DMS153 treated with DMSO at 0.1 percent for 48 hours (cell line): ENCODE measurements at regions not wholly inside any gene's neighbourhood (a gene's known extent, or its start where the extent isn't known, plus 50 kb on each side); places are given as distances from the start of the nearest gene placed in this dataset.

Experiments used
- DNase-seq: peaks from one replicate; lab custom pipeline; 2025; ENCODE audit not compliant: unreplicated experiment; lab: John Stamatoyannopoulos, UW

- DNase-seq = no peak
These were observed 364.6 kb downstream of the DMRT2 start for GRCh38 chr9:1414711-1415131.

- DNase-seq = no peak
These were observed 365.0 kb downstream of the DMRT2 start for GRCh38 chr9:1415146-1415545.

GRCh38 chr9:1416261-1416660 is 366.1 kb downstream of the DMRT2 start:
- DNase-seq = no peak

DNA sequence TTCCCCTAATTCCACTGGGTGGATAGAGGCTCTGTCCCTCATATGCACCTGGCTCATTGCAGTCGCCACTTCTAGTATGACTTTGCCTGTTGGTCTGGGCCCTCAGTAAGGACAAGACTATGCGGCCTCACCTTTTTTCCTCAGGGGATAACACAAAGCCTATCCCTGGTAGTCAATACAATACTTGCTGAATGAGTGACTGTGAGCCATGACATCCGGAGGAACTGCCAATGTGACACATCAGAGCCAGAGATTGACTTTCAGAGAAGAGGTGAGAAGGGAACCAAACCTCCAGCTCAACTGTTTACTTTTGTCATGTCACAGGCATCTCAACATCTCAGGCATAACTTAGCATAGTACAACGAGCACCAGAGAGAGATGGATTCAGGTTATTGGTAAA is 371.3 kb downstream of the DMRT2 start:
- DNase-seq = no peak

DNA sequence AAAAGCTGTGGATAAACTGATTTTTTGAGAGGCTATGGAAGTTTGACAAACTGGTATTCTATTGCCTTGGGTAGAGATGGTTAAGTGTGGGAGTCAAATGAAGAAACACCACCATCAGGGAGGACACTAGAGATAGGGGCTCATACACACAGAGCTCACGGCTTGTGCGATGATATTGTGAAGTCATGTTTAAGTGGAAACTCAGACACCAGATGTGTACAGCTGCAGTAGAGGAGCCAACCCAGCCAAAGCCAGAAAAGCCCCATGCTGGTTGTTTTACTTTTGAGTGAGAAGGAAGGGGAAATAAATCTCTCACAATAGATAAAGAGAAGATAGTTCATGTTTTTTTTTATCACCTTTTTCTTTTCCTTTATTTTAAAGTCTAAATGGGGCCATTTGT is 377.7 kb downstream of the DMRT2 start:
- no peak for DNase-seq

DNA sequence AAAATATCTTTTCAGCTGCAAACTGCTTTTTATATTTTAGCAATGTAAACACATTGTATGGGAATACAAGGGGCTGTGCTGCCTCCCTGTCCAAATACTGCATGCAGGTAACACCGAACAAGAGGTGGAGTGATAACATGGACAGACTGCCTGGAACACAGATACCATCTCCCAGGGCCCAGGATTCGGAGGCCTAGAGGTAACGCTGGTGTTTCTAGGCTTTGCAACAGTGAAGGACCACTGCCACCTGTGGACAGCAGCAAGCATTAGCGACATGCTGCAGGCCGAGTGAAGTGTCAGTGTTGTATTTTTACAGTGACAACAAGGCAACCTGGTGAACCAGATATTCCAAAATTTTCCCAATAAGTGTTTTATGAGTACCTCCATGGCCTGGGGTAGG is 379.1 kb downstream of the DMRT2 start:
- peak; percentile 26 for DNase-seq

DNA sequence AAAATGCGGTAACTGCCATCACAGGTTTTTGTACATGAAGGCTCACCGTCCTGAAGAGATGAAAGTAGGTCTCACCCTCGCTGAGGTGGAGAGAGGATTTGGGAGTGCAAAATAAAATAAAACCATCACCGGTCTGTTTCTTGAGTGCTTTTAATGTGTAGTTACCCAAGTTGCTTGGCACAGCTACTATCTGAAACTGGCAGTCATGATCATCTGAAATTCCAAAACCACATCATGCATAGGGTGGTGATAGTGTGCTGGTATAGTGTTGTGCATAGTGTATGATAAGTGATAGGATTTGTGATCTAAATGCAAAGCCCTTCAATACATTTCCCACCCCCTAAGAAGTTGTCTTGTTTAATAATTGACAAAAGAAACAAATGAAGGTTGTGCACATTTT is 381.3 kb downstream of the DMRT2 start:
- DNase-seq = no peak

DNA sequence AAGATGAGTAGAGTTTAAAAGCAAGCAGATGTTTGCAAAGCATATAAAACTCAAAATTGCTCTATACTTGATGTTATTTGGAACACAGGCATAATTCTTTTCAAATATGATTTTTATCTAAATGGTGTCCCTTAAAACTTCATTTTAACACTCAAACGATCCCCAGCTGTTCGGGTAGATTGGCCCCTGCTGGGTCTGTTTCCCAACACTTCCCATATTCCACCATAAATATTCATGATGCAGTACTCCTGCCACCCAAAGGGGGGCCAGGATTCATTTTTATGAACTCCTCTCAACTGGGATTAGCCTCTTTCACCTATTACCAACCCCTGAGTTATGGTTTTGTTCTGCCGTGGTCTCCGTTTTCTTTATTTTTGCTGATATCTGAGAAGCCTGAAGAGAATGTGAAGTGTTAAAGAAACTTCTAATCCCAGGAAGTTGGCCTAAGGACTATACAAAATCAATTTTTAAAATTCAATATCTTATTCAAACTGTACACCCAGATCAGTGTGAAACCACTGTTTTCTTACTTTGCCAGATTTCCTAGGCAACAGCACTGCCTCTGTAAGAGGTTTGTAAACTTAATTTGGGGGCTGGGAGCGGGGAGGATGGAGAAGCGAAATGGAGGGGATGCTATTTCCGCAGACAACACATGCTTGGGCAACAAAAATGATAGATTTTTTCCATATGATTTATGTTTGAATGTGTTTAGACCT is 384.1 kb downstream of the DMRT2 start:
- DNase-seq = no peak

GRCh38 chr9:1434811-1435210 is 384.7 kb downstream of the DMRT2 start:
- DNase-seq = no peak

DNA sequence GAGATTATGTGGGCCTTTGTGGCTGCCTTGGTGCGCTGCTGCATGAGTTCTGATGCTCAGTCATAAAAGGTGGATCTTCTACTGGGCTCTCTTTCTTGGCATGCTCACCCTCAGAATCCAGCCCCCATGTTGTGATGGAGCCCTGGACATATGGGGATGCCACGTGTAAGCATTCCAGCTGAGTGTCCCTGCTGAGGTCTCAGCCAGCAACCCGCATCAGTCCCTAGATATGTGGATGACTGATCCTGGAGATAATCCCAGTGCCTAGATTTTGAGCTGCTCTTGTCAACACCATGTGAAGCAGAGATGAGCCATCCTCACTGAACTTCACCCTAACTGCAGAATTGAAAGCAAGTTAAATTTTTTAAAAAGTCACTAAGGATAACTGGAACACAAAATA is 390.1 kb downstream of the DMRT2 start:
- DNase-seq = no peak

GRCh38 chr9:1442105-1442504 is 391.9 kb downstream of the DMRT2 start:
- no peak for DNase-seq

DNA sequence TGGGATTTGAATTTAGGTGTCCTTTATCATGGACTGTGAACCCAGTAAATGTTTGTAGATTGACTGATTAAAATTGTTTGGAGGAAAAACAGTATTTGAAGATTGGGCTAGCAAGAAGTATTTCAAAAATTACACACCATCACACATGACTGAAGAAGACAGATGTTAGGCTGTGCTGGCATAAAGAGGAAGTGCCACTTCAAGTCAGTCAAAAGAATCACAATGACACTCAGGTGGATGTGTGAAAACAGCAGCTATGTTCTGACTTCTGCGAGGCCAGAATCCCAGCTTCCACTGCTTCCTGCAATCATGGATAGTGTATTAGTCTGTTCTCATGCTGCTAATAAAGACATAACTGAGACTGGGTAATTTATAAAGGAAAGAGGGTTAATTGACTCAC is 393.3 kb downstream of the DMRT2 start:
- DNase-seq = no peak

DNA sequence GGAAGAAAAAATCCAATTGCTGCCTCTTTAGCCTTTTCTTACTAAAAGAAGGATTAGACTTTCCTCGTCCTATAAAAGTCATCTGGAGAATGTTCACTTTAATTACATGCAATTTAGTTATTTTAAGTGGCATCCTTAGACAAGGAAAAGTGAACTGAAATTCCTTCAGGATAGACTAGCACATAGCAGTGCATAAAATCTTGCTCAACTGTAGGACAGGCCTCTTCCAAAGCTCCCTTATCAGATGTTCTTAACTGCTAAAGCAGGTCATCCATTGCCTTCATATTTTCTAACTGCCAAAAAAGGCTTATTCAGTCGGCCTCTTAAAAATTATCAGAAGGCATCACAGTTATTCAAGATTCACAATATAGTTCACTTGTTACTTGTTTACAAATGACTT is 396.5 kb downstream of the DMRT2 start:
- no peak for DNase-seq

GRCh38 chr9:1453636-1454035 is 403.5 kb downstream of the DMRT2 start:
- no peak for DNase-seq

- DNase-seq = no peak
These were observed 404.1 kb downstream of the DMRT2 start for GRCh38 chr9:1454211-1454610.

GRCh38 chr9:1454616-1455347 is 404.6 kb downstream of the DMRT2 start:
- no peak for DNase-seq

DNA sequence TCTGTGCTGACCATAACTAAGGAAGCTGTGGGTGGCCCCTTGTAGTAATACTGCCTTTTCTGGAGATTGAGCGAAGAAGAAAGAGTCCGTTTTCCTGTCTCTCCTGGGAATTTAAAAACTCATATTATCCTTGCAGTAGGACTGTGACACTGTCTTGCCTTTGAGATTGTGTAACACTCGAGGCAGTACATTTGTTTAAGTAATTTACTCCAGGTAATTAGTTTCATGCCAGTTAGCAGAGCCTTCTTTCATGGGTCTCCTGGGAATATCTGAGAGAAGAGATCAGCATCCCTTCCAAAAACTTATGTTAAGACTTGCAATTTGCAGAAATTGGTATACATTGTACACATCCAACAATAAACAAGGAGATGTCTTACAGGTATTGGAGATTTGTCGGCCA is 405.6 kb downstream of the DMRT2 start:
- DNase-seq = no peak

DNA sequence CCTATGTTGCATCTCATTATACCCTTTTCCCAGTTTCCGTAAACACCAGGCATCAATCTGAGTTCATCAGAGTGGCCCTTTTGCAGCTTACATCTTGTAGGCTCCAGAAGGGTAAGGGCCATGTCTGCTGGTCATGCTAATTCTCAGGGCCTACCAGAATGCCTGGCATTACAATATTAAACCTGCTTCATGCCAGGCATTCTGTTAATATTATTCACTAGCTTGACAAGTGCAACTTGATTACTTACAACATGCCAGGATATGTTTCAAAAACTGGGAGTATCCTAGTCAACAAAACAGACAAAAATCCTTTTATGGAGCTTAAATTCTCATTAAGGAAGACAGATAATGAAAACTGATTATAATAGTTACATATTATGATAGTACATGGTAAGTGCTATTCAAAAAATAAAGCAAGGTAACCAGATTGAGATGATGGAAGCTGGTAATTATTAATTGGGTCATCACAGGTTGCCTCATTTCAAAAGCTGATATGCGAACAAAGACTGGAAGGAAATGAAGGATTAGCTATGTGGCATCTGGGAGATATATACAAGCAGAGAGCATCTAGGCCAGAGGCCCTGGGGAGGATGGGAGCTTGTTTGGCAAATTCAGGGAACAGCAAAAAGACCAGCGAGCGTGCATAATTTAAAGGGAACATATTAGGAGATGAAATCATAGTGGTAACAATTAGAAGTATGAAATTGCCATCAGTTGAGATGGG is 406.3 kb downstream of the DMRT2 start:
- no peak for DNase-seq

GRCh38 chr9:1457460-1457859 is 407.3 kb downstream of the DMRT2 start:
- no peak for DNase-seq

DNA sequence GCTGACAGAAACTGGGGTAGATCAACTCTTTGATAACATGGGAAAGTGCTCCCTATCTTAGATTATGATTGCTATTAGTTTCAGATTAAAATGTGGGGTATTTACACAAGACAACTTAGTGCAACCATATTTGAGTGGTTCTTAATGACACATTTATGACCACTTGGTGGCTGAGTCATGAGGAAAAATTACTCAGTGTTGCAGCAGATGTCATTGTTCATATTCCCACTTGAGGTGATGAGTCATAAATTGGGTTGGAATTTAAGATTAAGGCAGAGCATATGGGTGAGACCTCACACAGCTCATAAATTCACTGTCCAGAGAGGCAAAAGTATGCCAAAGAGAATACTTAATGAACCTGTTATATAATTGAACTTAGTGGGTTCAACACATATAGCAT is 408.3 kb downstream of the DMRT2 start:
- DNase-seq = peak; percentile 41

DNA sequence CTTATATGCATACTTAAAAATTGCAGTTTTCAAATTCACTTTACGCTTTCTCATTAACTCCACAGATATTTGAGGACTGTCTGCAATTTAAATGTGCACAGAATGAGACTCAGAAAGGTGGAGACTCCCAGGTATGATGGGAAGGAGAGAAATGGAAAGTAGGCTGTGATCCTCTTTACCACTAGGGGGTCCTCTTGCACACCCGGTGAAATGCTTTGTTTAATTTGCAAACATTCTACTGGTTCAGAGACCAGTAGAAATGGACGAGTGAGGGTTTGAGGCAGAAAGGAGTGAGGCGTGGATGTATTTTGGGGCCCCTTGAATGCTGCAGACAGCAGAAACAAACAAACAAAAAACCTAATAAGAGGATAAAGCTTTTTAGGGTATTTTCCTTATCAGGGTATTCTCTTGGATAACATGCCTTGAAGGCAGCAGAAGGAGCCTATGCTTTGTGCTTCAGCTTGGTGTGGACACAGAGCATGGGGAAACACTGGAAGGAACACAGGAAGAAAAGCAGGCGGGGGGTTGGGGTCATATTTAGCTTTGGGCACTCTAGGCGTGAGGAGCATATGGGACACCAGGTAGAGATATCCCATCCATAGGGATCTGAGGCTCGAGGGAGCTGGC is 410.1 kb downstream of the DMRT2 start:
- peak; percentile 45 for DNase-seq

GRCh38 chr9:1461812-1462211 is 411.7 kb downstream of the DMRT2 start:
- DNase-seq = no peak
